H1 (cell line): ENCODE measurements at regions not wholly inside any gene's neighbourhood (a gene's known extent, or its start where the extent isn't known, plus 50 kb on each side); places are given as distances from the start of the nearest gene placed in this dataset.

Experiments used
- CTCF ChIA-PET: fragments of 300-600 bp; sonication (Branson Sonifier 250); formaldehyde crosslinking; loops from one replicate; lab custom pipeline; 2021; ENCODE audit not compliant: partially characterized antibody; lab: Charles Lee
- POLR2A ChIA-PET: fragments of 300-600 bp; sonication (Branson Sonifier 250); formaldehyde crosslinking; loops from one replicate; lab custom pipeline; 2021; ENCODE audit warnings: inconsistent platforms; ENCODE audit not compliant: partially characterized antibody; lab: Charles Lee
- DNase-seq, 2 experiments: peaks; one replicate each; pipeline versions ENCODE4 v3.0.0 to v3.0.0-alpha.2; 2010 to 2022; ENCODE audit warnings: low spot score in 2 of 2, low read depth in 1 of 2, mixed read lengths in 1 of 2
- FAIRE-seq: peaks from 2 replicates; lab custom pipeline; 2011; peaks lifted over from hg19 to GRCh38; lab: Jason Lieb, UNC
- H2AFZ ChIP-seq: 2 replicates; pipeline ENCODE4 v1.8.1; 2012; ENCODE audit warnings: low read length, inconsistent platforms
- H2AK5ac ChIP-seq: 2 replicates; pipeline ENCODE4 v1.6.1; 2013; ENCODE audit warnings: low read depth, low read length
- H2BK120ac ChIP-seq: replicated peaks from 2 replicates; pipeline ENCODE3; 2013; ENCODE audit warnings: low read depth, low read length, inconsistent platforms
- H2BK12ac ChIP-seq: 2 replicates; pipeline ENCODE4 v1.6.1; 2013; ENCODE audit warnings: low read depth, low read length
- H2BK15ac ChIP-seq: 2 replicates; pipeline ENCODE4 v1.6.1; 2013; ENCODE audit warnings: low read length
- H2BK20ac ChIP-seq: 2 replicates; pipeline ENCODE4 v1.6.1; 2013; ENCODE audit warnings: low read length
- H2BK5ac ChIP-seq: 2 replicates; pipeline ENCODE4 v1.6.1; 2013; ENCODE audit warnings: low read depth, low read length
- H3K14ac ChIP-seq: 2 replicates; pipeline ENCODE4 v1.6.1; 2013; ENCODE audit warnings: inconsistent platforms; ENCODE audit not compliant: insufficient read length
- H3K18ac ChIP-seq: 2 replicates; pipeline ENCODE4 v1.6.1; 2013; ENCODE audit warnings: low read length; ENCODE audit errors: extremely low read depth
- H3K23ac ChIP-seq: 2 replicates; pipeline ENCODE4 v1.6.1; 2013; ENCODE audit warnings: inconsistent platforms; ENCODE audit not compliant: insufficient read length
- H3K23me2 ChIP-seq: 2 replicates; pipeline ENCODE4 v1.6.1; 2013; ENCODE audit warnings: low read depth, low read length
- H3K27ac ChIP-seq: 2 replicates; pipeline ENCODE4 v1.6.1; 2011; ENCODE audit warnings: low read depth, low read length, inconsistent platforms
- H3K27me3 ChIP-seq, 4 experiments: replicated peaks in 1 of 4; 1 replicate in 1 of 4; 2 replicates in 3 of 4; pipeline versions ENCODE4 v1.6.1 to v1.8.1; 2011 to 2013; ENCODE audit warnings: low read length in 3 of 4, mild to moderate bottlenecking in 3 of 4, inconsistent platforms in 2 of 4, mixed read lengths in 2 of 4, moderate library complexity in 1 of 4; ENCODE audit not compliant: control insufficient read depth in 3 of 4, insufficient read depth in 3 of 4; ENCODE audit errors: extremely low read depth in 1 of 4
- H3K36me3 ChIP-seq, 4 experiments: 2 replicates each; pipeline versions ENCODE4 v1.6.1 to v1.8.1; 2011 to 2013; ENCODE audit warnings: mild to moderate bottlenecking in 4 of 4, low read length in 3 of 4, moderate library complexity in 2 of 4, control low read depth in 1 of 4, inconsistent platforms in 1 of 4; ENCODE audit not compliant: insufficient read depth in 4 of 4, control insufficient read depth in 2 of 4
- H3K4ac ChIP-seq: replicated peaks from 2 replicates; pipeline ENCODE3; 2013; ENCODE audit warnings: low read length, low read depth, mixed read lengths, inconsistent platforms; ENCODE audit not compliant: insufficient read length
- H3K4me1 ChIP-seq, 4 experiments: replicated peaks in 1 of 4; 1 replicate in 1 of 4; 2 replicates in 3 of 4; pipeline versions ENCODE4 v1.6.1 to v1.8.1; 2011 to 2013; ENCODE audit warnings: low read length in 3 of 4, inconsistent platforms in 2 of 4, mixed read lengths in 1 of 4; ENCODE audit not compliant: insufficient read depth in 4 of 4, control insufficient read depth in 3 of 4
- H3K4me2 ChIP-seq, 2 experiments: 2 replicates each; pipeline versions ENCODE4 v1.6.1 to v1.8.1; 2011 to 2013; ENCODE audit warnings: low read depth in 2 of 2, low read length in 2 of 2, control low read depth in 1 of 2, inconsistent platforms in 1 of 2, mild to moderate bottlenecking in 1 of 2; ENCODE audit not compliant: insufficient read depth in 1 of 2
- H3K4me3 ChIP-seq, 4 experiments: fragments of 200-600, 300-600 bp in 1 of 4; sonication (generic), shearing (Covaris generic), sonication (Bioruptor Twin) in 1 of 4; 2 replicates each; pipeline versions ENCODE4 v1.5.1 to v1.8.1; 2011 to 2016; ENCODE audit warnings: low read length in 4 of 4, low read depth in 3 of 4, control low read depth in 2 of 4, inconsistent platforms in 2 of 4, mild to moderate bottlenecking in 2 of 4, mixed read lengths in 1 of 4, moderate library complexity in 1 of 4; ENCODE audit not compliant: insufficient read depth in 2 of 4; ENCODE audit errors: extremely low read depth in 1 of 4
- H3K56ac ChIP-seq: replicated peaks from 2 replicates; pipeline ENCODE3; 2013; ENCODE audit warnings: low read depth, mild to moderate bottlenecking, mixed read lengths, low read length, inconsistent platforms; ENCODE audit not compliant: insufficient read length
- H3K79me1 ChIP-seq: 2 replicates; pipeline ENCODE4 v1.6.1; 2013; ENCODE audit warnings: low read depth, low read length, control low read depth
- H3K79me2 ChIP-seq, 2 experiments: 2 replicates each; pipeline versions ENCODE4 v1.6.1 to v1.8.1; 2012 to 2013; ENCODE audit warnings: low read length in 2 of 2, mild to moderate bottlenecking in 2 of 2, inconsistent platforms in 1 of 2; ENCODE audit not compliant: insufficient read depth in 2 of 2, control insufficient read depth in 1 of 2
- H3K9ac ChIP-seq, 4 experiments: replicated peaks in 1 of 4; 1 replicate in 1 of 4; 2 replicates in 3 of 4; pipeline versions ENCODE4 v1.6.1 to v1.8.1; 2011 to 2013; ENCODE audit warnings: low read depth in 3 of 4, low read length in 3 of 4, control low read depth in 2 of 4, mild to moderate bottlenecking in 2 of 4, moderate library complexity in 2 of 4, inconsistent platforms in 1 of 4; ENCODE audit errors: extremely low read depth in 1 of 4
- H3K9me3 ChIP-seq, 2 experiments: 2 replicates each; pipeline versions ENCODE4 v1.6.1 to v1.8.1; 2012 to 2013; ENCODE audit warnings: mild to moderate bottlenecking in 2 of 2, moderate library complexity in 2 of 2, control low read depth in 1 of 2, inconsistent platforms in 1 of 2, low read depth in 1 of 2, low read length in 1 of 2, mixed read lengths in 1 of 2; ENCODE audit not compliant: insufficient read depth in 2 of 2
- H4K20me1 ChIP-seq, 2 experiments: replicated peaks in 1 of 2; 2 replicates each; pipeline versions ENCODE3 to v1.8.1; 2011 to 2013; ENCODE audit warnings: inconsistent platforms in 2 of 2, low read length in 2 of 2, mild to moderate bottlenecking in 1 of 2; ENCODE audit not compliant: insufficient read depth in 2 of 2, control insufficient read depth in 1 of 2
- H4K5ac ChIP-seq: 2 replicates; pipeline ENCODE4 v1.6.1; 2013; ENCODE audit warnings: low read length, low read depth, mixed read lengths, inconsistent platforms; ENCODE audit not compliant: insufficient read length
- H4K8ac ChIP-seq: 2 replicates; pipeline ENCODE4 v1.8.0; 2013; ENCODE audit warnings: mild to moderate bottlenecking, moderate library complexity, low read length, inconsistent platforms; ENCODE audit not compliant: insufficient read depth; ENCODE audit errors: extremely low read depth
- H4K91ac ChIP-seq: replicated peaks from 2 replicates; pipeline ENCODE3; 2013; ENCODE audit warnings: low read length, mixed read lengths, inconsistent platforms; ENCODE audit not compliant: insufficient read length
- ATF3 ChIP-seq: IDR thresholded peaks from 2 replicates; pipeline ENCODE4 v1.6.1; 2011; ENCODE audit warnings: low read depth, mild to moderate bottlenecking, low read length; ENCODE audit not compliant: insufficient read depth
- CEBPB ChIP-seq: IDR thresholded peaks from 2 replicates; pipeline ENCODE4 v1.6.1; 2012; ENCODE audit warnings: low read depth, low read length
- CHD2 ChIP-seq: IDR thresholded peaks from 2 replicates; pipeline ENCODE4 v1.6.1; 2012; ENCODE audit warnings: low read length, improper control_type of control experiment
- EGR1 ChIP-seq: IDR thresholded peaks from 2 replicates; pipeline ENCODE4 v1.6.1; 2011; ENCODE audit warnings: low read depth, low read length, borderline replicate concordance
- EP300 ChIP-seq, 2 experiments: IDR thresholded peaks; 1 replicate in 1 of 2; 2 replicates in 1 of 2; pipeline ENCODE4 v1.6.1; 2011 to 2012; ENCODE audit warnings: low read depth in 2 of 2, low read length in 2 of 2, mild to moderate bottlenecking in 2 of 2, borderline replicate concordance in 1 of 2, inconsistent platforms in 1 of 2, moderate library complexity in 1 of 2
- KDM4A ChIP-seq: IDR thresholded peaks from one replicate; pipeline ENCODE4 v1.7.1; 2012; ENCODE audit warnings: low read depth, mild to moderate bottlenecking, moderate library complexity, low read length, inconsistent platforms; ENCODE audit not compliant: severe bottlenecking
- MAFK ChIP-seq: IDR thresholded peaks from 2 replicates; pipeline ENCODE4 v1.6.1; 2012; ENCODE audit warnings: low read depth, mild to moderate bottlenecking, improper control_type of control experiment, low read length
- NRF1 ChIP-seq: IDR thresholded peaks from 2 replicates; pipeline ENCODE4 v1.6.1; 2011; ENCODE audit warnings: mild to moderate bottlenecking, low read depth, low read length, improper control_type of control experiment
- RBBP5 ChIP-seq: IDR thresholded peaks from 2 replicates; pipeline ENCODE4 v1.7.1; 2012; ENCODE audit warnings: low read depth, mild to moderate bottlenecking, inconsistent platforms, low read length, moderate library complexity, borderline replicate concordance
- RXRA ChIP-seq: IDR thresholded peaks from 2 replicates; pipeline ENCODE4 v1.6.1; 2011; ENCODE audit warnings: low read depth, mild to moderate bottlenecking, low read length, moderate library complexity; ENCODE audit not compliant: insufficient read depth
- SP1 ChIP-seq: IDR thresholded peaks from 2 replicates; pipeline ENCODE4 v1.6.1; 2011; ENCODE audit warnings: low read depth, low read length
- SP4 ChIP-seq: IDR thresholded peaks from 2 replicates; pipeline ENCODE4 v1.6.1; 2012; ENCODE audit warnings: low read length, inconsistent platforms
- SRF ChIP-seq: IDR thresholded peaks from 2 replicates; pipeline ENCODE4 v1.6.1; 2011; ENCODE audit warnings: mild to moderate bottlenecking, low read depth, low read length, moderate library complexity
- TAF7 ChIP-seq: optimal IDR thresholded peaks from 2 replicates; pipeline ENCODE3; 2011; ENCODE audit warnings: low read depth, mild to moderate bottlenecking, inconsistent platforms, low read length, moderate library complexity, borderline replicate concordance
- TEAD4 ChIP-seq: IDR thresholded peaks from 2 replicates; pipeline ENCODE4 v1.6.1; 2012; ENCODE audit warnings: low read depth, low read length, inconsistent platforms, mixed read lengths
- ZNF274 ChIP-seq: IDR thresholded peaks from 2 replicates; pipeline ENCODE4 v1.7.0; 2012; ENCODE audit warnings: low read length, borderline replicate concordance; ENCODE audit errors: extremely low read depth
- WGBS, 2 experiments: shearing (Covaris generic) in 1 of 2; methylation state at CpG; one replicate each; pipeline versions ENCODE4 v1.1.6 to v1.1.7; 2013 to 2015; ENCODE audit warnings: low lambda C conversion rate in 2 of 2, mixed read lengths in 2 of 2, inconsistent platforms in 1 of 2, low coverage in 1 of 2, missing lambda C conversion rate in 1 of 2; ENCODE audit not compliant: insufficient replicate concordance in 2 of 2, insufficient coverage in 1 of 2, insufficient read length in 1 of 2; ENCODE audit errors: extremely low coverage in 1 of 2, missing lambda C conversion rate in 1 of 2; 5-methylcytosine and 5-hydroxymethylcytosine counted together

- FAIRE-seq (no peak), DNase-seq (no peak)
- H3K14ac ChIP-seq = no peak overlapping the region
- 80% methylated on average over 2 of the region's 2 CpGs; no CpG with 5 or more reads in 1 of the 2 experiments for WGBS, 2 experiments
- H3K4ac ChIP-seq = no peak overlapping the region
- no peaks in the 10 kb centered on the region for H3K27me3 ChIP-seq
- no peaks in the 10 kb centered on the region for H3K23me2 ChIP-seq
- H4K91ac ChIP-seq = no peak overlapping the region
- H3K79me1 ChIP-seq = no peaks in the 10 kb centered on the region
- no peak overlapping the region for H3K4me2 ChIP-seq
- H4K20me1 ChIP-seq = no peaks in the 10 kb centered on the region
- H2AFZ ChIP-seq = no peak overlapping the region
- H2BK12ac ChIP-seq = no peak overlapping the region
- H3K4me1 ChIP-seq = peaks cover 0 to 5% (median 2%) of the 10 kb centered on the region in 4 experiments; a peak in 2 of 7 replicates
- no peak overlapping the region for H2BK20ac ChIP-seq
- POLR2A ChIA-PET = no interaction called here
- no peak overlapping the region for H3K9ac ChIP-seq
- H3K4me3 ChIP-seq = no peak overlapping the region
- H2BK120ac ChIP-seq = no peak overlapping the region
- CTCF ChIA-PET = no interaction called here
- no peak overlapping the region for H4K5ac ChIP-seq
- no peak overlapping the region for H2BK5ac ChIP-seq
- H3K18ac ChIP-seq = no peak overlapping the region
- H3K27ac ChIP-seq = no peak overlapping the region
- no peak overlapping the region for H2AK5ac ChIP-seq
- no peak overlapping the region for H4K8ac ChIP-seq
- H2BK15ac ChIP-seq = no peak overlapping the region
- no peaks in the 10 kb centered on the region for H3K79me2 ChIP-seq
- H3K23ac ChIP-seq = no peak overlapping the region
- no peak overlapping the region for H3K56ac ChIP-seq
- no peaks in the 10 kb centered on the region for H3K36me3 ChIP-seq
- no peaks in the 10 kb centered on the region for H3K9me3 ChIP-seq
- no peak for TF ChIP-seq RBBP5
- no peak for TF ChIP-seq TEAD4
- no peak for TF ChIP-seq SP4
- no peak for TF ChIP-seq RXRA
- TF ChIP-seq EGR1 = no peak
- no peak for TF ChIP-seq SRF
- TF ChIP-seq MAFK = no peak
- no peak for TF ChIP-seq TAF7
- TF ChIP-seq SP1 = no peak
- no peak for TF ChIP-seq CEBPB
- TF ChIP-seq NRF1 = no peak
- no peak for TF ChIP-seq KDM4A
- no peak for TF ChIP-seq EP300 (IDR thresholded peaks at IDR 0.05; ENCODE audit: borderline replicate concordance in 1 of 2, low read depth in 2 of 2, low read length in 2 of 2)
- no peak for TF ChIP-seq ATF3
- no peak for TF ChIP-seq ZNF274
- TF ChIP-seq CHD2 = no peak
These were observed 1251.9 kb downstream of the PCDH17 start for GRCh38 chr13:58883405-58883804.
